ENCODE measurements at regions not wholly inside any gene's neighbourhood (a gene's known extent, or its start where the extent isn't known, plus 50 kb on each side); places are given as distances from the start of the nearest gene placed in this dataset.

DNA sequence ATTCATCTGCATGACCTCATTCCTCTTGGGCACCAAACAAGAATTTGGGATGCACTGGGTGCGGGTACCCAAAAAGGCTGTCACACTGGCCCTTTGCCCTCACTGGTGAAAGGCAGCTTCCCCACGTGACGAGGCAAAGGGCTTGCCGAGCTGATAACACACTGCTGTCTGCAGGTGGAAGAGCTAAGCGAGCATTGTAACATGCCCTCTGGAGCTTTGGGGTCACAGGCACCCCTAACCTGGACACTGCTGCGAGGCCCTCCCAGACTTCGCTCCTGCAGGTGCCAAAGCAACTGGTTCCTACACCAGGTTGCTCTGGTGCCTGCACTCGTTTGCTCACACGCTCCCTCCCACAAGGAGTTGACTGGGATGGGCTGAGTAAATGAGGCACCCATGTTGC is 1595.7 kb downstream of the HACE1 start:
- Mint-ChIP-seq H3K27me3 (no peaks in the 10 kb centered on the region), H3K9me3 (peaks cover 5 to 7% of the 10 kb centered on the region in 2 donors), H3K4me3 (no peak overlapping the region), H3K27ac (no peak overlapping the region), H3K4me1 (no peaks in the 10 kb centered on the region)
- DNase-seq (no peak), ATAC-seq (no peak)

- Mint-ChIP-seq H3K4me3 (no peak overlapping the region), H3K27me3 (no peaks in the 10 kb centered on the region), H3K27ac (no peak overlapping the region), H3K9me3 (peaks cover under 1 to 3% of the 10 kb centered on the region in 2 donors), H3K4me1 (no peaks in the 10 kb centered on the region)
- no peak for ATAC-seq
- DNase-seq = no peak
Observed at GRCh38 chr6:103255132-103255531, 1604.6 kb downstream of the HACE1 start.

DNA sequence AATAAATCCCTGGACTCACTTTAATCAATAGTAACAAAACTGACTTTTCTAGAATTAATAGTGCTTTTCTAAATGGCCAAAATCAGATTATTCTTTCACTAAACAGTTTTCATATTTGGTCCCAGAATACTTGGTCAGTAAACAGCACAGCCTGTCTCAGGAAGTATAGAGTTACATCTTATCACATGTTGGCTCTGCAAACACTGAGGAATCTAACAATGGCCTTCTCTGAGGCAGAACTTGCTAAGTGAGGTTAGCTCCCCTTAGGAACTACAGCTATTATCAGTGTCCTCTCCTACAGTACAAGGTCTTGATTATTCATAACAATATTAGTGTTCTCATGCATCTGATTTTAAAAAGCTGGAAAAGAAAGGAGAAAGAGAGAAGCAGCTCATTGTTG is 1622.8 kb downstream of the HACE1 start:
- H3K4me1 Mint-ChIP-seq = no peaks in the 10 kb centered on the region

GRCh38 chr6:103231181-103231580 is 1628.5 kb downstream of the HACE1 start:
- no peak for ATAC-seq
- no peak for DNase-seq
- Mint-ChIP-seq H3K4me1 (no peaks in the 10 kb centered on the region), H3K27me3 (no peaks in the 10 kb centered on the region), H3K9me3 (peaks cover 5 to 10% of the 10 kb centered on the region in 2 donors), H3K4me3 (no peak overlapping the region), H3K27ac (no peak overlapping the region)

More for the DNA sequence above, 1622.8 kb downstream of the HACE1 start:
- Mint-ChIP-seq H3K27me3 (no peaks in the 10 kb centered on the region), H3K4me3 (no peak overlapping the region), H3K27ac (no peak overlapping the region), H3K9me3 (peaks cover 5 to 7% of the 10 kb centered on the region in 2 donors)
- DNase-seq (no peak), ATAC-seq (no peak)

DNA sequence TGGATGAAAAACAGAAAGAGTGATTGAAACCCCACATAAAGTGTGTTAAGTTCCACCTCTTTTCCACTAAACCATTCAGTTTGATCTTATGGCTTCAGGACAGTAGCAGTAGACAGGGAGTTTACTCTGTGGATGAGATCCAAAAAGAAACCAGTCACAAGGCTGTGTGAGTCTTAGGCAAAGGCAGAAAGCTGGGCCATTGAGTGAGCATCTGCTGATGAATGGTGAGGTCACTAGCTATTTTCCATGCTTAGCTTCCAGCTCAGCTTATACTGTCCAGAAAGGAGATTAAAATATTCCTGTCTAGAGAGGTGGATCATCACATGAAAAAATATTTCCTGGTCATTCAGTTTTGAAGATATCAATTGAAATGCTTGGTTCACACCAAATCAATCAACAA is 1643.9 kb downstream of the HACE1 start:
- H3K4me3 Mint-ChIP-seq = no peak overlapping the region
- no peak for ATAC-seq
- no peaks in the 10 kb centered on the region for H3K27me3 Mint-ChIP-seq
- no peaks in the 10 kb centered on the region for H3K4me1 Mint-ChIP-seq
- no peak overlapping the region for H3K27ac Mint-ChIP-seq
- H3K9me3 Mint-ChIP-seq = peaks cover 0 to 3% of the 10 kb centered on the region in 2 donors
- no peak for DNase-seq

- H3K27ac Mint-ChIP-seq = no peak overlapping the region
- DNase-seq (no peak), ATAC-seq (no peak)
- H3K27me3 Mint-ChIP-seq = no peaks in the 10 kb centered on the region
- H3K4me1 Mint-ChIP-seq = no peaks in the 10 kb centered on the region
- H3K4me3 Mint-ChIP-seq = no peak overlapping the region
- H3K9me3 Mint-ChIP-seq = no peaks in the 10 kb centered on the region
Observed at GRCh38 chr6:103210686-103211085, 1649.0 kb downstream of the HACE1 start.

GRCh38 chr6:103198386-103198785 is 1661.3 kb downstream of the HACE1 start:
- ATAC-seq = no peak
- Mint-ChIP-seq H3K27me3 (no peaks in the 10 kb centered on the region), H3K4me1 (no peaks in the 10 kb centered on the region), H3K9me3 (peaks cover 0 to 9% of the 10 kb centered on the region in 2 donors), H3K4me3 (no peak overlapping the region), H3K27ac (no peak overlapping the region)
- no peak for DNase-seq

DNA sequence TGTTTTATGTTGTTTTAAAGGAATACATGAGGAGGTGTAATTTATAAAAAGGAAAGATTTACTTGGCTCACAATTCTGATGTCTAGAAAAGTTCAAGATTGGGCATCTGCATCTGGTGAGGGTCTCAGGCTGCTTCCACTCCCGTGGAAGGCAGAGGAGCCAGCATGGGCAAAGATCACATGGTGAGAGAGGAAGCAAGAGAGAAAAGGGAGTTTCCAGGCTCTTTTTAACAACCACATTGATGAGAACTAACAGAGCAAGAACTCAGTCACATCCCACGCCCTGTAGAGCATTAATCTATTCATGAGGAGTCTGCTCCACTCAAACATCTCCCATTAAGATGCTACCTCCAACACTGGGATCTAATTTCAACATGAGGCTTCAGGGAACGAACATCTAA is 1666.3 kb downstream of the HACE1 start:
- H3K27me3 Mint-ChIP-seq = no peaks in the 10 kb centered on the region

DNA sequence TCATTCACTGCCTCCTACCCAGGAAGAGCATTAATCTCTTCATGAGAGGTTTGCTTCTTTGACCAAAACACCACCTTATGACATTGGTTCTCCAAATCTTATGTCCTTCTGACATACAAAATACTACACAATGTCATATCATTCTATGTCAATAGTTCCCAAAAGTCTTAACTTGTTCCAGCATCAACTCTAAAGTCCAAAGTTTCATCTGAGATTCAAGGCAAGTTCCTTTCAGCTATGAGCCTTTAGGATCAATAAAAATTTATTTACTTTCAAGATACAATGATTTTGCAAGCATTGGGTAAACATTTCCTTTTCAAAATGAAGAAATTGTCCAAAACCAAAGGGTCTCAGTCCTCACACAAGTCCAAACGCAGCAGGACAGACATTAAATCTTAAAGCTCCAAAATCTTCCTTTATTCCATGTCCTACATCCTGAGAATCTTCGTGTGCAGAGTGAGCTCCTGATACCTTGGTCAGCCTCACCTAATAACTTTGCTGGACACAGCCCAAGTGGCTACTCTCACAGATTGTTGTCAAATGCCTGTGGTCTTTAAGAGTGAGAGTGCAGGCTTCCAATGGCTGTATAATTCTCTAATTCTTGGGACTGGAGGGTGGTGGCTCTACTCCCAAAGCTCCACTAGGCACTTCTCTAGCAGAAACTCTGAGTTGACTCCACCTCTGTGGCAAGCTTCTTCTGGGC is 1668.2 kb downstream of the HACE1 start:
- no peaks in the 10 kb centered on the region for H3K27me3 Mint-ChIP-seq
- H3K4me1 Mint-ChIP-seq = no peaks in the 10 kb centered on the region
- no peak overlapping the region for H3K4me3 Mint-ChIP-seq
- ATAC-seq = no peak
- no peak overlapping the region for H3K27ac Mint-ChIP-seq
- no peak for DNase-seq
- H3K9me3 Mint-ChIP-seq = no peaks in the 10 kb centered on the region

More for the DNA sequence above, 1666.3 kb downstream of the HACE1 start:
- H3K27ac Mint-ChIP-seq = no peak overlapping the region
- DNase-seq (no peak), ATAC-seq (no peak)
- no peaks in the 10 kb centered on the region for H3K9me3 Mint-ChIP-seq
- H3K4me3 Mint-ChIP-seq = no peak overlapping the region
- H3K4me1 Mint-ChIP-seq = no peaks in the 10 kb centered on the region

GRCh38 chr6:103184776-103185175 is 1674.9 kb downstream of the HACE1 start:
- Mint-ChIP-seq H3K4me3 (no peak overlapping the region), H3K27me3 (no peaks in the 10 kb centered on the region), H3K9me3 (peaks cover 0 to 8% of the 10 kb centered on the region in 2 donors), H3K4me1 (no peaks in the 10 kb centered on the region), H3K27ac (no peak overlapping the region)
- DNase-seq (no peak), ATAC-seq (no peak)

DNA sequence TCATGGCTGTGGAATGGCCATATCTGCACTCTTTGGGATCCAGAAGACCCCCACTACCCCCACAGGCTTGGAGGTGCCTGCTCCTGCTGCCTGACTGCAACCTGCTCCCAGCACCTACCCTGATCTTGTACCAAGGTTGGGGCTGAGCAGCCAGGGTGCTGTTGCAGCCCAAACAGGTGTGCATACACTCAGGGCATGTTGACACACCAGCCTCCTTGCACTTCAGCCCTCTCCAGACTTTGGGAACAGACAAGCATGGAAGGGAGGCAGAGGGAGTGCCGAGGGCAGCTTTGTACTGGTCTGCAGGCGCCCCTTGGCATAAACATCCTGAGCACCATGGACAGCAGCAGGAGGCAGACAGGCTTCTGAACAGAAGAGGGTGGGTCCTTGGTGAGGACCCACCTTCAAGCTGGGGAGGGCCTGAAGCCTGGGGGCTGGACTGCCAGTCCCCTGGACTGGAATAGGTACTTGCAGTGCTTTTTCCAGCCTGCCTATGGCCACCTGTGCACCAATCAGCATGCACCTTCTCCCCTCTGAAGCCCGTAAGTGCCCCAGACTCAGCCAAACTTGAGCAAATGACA is 1675.8 kb downstream of the HACE1 start:
- Mint-ChIP-seq H3K27ac (no peak overlapping the region), H3K4me3 (no peak overlapping the region), H3K27me3 (no peaks in the 10 kb centered on the region), H3K4me1 (no peaks in the 10 kb centered on the region), H3K9me3 (peaks cover 0 to 8% of the 10 kb centered on the region in 2 donors)
- ATAC-seq = no peak
- no peak for DNase-seq

GRCh38 chr6:103178193-103178592 is 1681.5 kb downstream of the HACE1 start:
- DNase-seq = no peak
- peaks cover 5 to 7% of the 10 kb centered on the region in 2 donors for H3K9me3 Mint-ChIP-seq
- ATAC-seq = no peak
- H3K27ac Mint-ChIP-seq = no peak overlapping the region
- no peaks in the 10 kb centered on the region for H3K27me3 Mint-ChIP-seq
- no peak overlapping the region for H3K4me3 Mint-ChIP-seq
- H3K4me1 Mint-ChIP-seq = no peaks in the 10 kb centered on the region

GRCh38 chr6:103177791-103178190 is 1681.9 kb downstream of the HACE1 start:
- no peak for ATAC-seq
- Mint-ChIP-seq H3K9me3 (peaks cover 5 to 7% of the 10 kb centered on the region in 2 donors), H3K27ac (no peak overlapping the region), H3K4me1 (no peaks in the 10 kb centered on the region), H3K27me3 (no peaks in the 10 kb centered on the region), H3K4me3 (no peak overlapping the region)
- no peak for DNase-seq

GRCh38 chr6:103175056-103175455 is 1684.7 kb downstream of the HACE1 start:
- DNase-seq = no peak
- peaks cover 5 to 7% of the 10 kb centered on the region in 2 donors for H3K9me3 Mint-ChIP-seq
- H3K4me1 Mint-ChIP-seq = no peaks in the 10 kb centered on the region
- no peak overlapping the region for H3K4me3 Mint-ChIP-seq
- no peaks in the 10 kb centered on the region for H3K27me3 Mint-ChIP-seq
- ATAC-seq = no peak
- no peak overlapping the region for H3K27ac Mint-ChIP-seq

- no peak for ATAC-seq
- no peaks in the 10 kb centered on the region for H3K27me3 Mint-ChIP-seq
- H3K9me3 Mint-ChIP-seq = peaks cover 0 to 9% of the 10 kb centered on the region in 2 donors
Observed at GRCh38 chr6:103167345-103168071, 1692.2 kb downstream of the HACE1 start.

More at GRCh38 chr6:103167345-103168071, 1692.2 kb downstream of the HACE1 start:
- H3K4me3 Mint-ChIP-seq = no peak overlapping the region
- DNase-seq = no peak
- no peaks in the 10 kb centered on the region for H3K4me1 Mint-ChIP-seq
- H3K27ac Mint-ChIP-seq = no peak overlapping the region

Measured in stimulated activated naive CD8-positive, alpha-beta T cell treated with anti-CD3 and anti-CD28 coated beads, Interleukin-15, amount 100 ng/mL, for 72 hours (primary cell).